HL-60 (cell line): ENCODE measurements at regions not wholly inside any gene's neighbourhood (a gene's known extent, or its start where the extent isn't known, plus 50 kb on each side); places are given as distances from the start of the nearest gene placed in this dataset.
"Not testable (repeated sequence)": the region's sequence is repeated elsewhere in the genome, so short reads cannot be mapped to it uniquely, and the experiment has no call there.

ENCODE experiments used
- DNase-seq, 2 experiments: peaks; one replicate each; pipeline ENCODE4 v3.0.0-alpha.2; 2010 to 2020; ENCODE audit warnings: low read depth in 1 of 2, low spot score in 1 of 2
- H3K27ac ChIP-seq: fragments of 250-450 bp; sonication (Bioruptor Pico); replicated peaks from 2 replicates; pipeline ENCODE4 v1.5.1; 2020; ENCODE audit warnings: mild to moderate bottlenecking, moderate library complexity
- H3K27me3 ChIP-seq: fragments of 250-450 bp; sonication (Bioruptor Pico); 2 replicates; pipeline ENCODE4 v1.5.1; 2021; ENCODE audit warnings: mild to moderate bottlenecking, moderate library complexity; ENCODE audit not compliant: insufficient read depth, poor library complexity, severe bottlenecking
- H3K4me3 ChIP-seq: replicated peaks from 2 replicates; pipeline ENCODE4 v1.5.1; 2011; ENCODE audit warnings: mild to moderate bottlenecking, control low read depth, low read length; ENCODE audit not compliant: insufficient read depth
- CTCF ChIP-seq: IDR thresholded peaks from one replicate; pipeline ENCODE4 v1.5.1; 2011; ENCODE audit warnings: low read length, control low read depth, inconsistent platforms; ENCODE audit not compliant: insufficient read depth
- GABPA ChIP-seq: IDR thresholded peaks from 2 replicates; pipeline ENCODE4 v1.6.1; 2012; ENCODE audit warnings: low read depth
- POLR2AphosphoS5 ChIP-seq: IDR thresholded peaks from 2 replicates; pipeline ENCODE4 v1.6.1; 2012; ENCODE audit warnings: low read depth
- SPI1 ChIP-seq: IDR thresholded peaks from 2 replicates; pipeline ENCODE4 v1.6.1; 2012; ENCODE audit warnings: low read depth, mild to moderate bottlenecking, borderline replicate concordance
- TF ChIP-seq, protein P1 (sequence below): IDR thresholded peaks from 2 replicates; pipeline ENCODE4 v1.6.1; 2012; ENCODE audit warnings: low read depth; ENCODE audit not compliant: insufficient replicate concordance

DNA sequence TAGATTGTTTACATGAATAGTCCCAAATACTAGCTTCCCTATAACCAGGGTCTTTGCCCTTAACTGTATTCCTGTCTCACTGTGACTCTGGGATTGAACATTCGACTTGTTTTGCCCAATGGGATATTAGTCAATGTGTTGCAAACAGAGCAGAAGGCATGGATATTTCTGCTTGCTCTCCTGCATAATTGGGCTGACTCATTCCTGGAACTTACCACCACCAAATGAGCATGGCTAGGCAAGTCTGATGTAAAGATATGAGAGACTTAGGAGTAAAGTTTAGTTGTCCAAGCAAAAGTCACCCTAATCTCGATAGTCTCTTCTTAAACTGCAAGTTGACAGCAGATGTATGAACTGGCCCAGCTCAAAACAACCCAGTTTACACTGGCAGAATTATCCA lies 273.5 kb upstream of the CCNG1 start:
- no peaks in the 10 kb centered on the region for H3K27me3 ChIP-seq
- H3K27ac ChIP-seq, result no peak overlapping the region
- H3K4me3 ChIP-seq, result no peak overlapping the region
- TF ChIP-seq, protein P1, sequence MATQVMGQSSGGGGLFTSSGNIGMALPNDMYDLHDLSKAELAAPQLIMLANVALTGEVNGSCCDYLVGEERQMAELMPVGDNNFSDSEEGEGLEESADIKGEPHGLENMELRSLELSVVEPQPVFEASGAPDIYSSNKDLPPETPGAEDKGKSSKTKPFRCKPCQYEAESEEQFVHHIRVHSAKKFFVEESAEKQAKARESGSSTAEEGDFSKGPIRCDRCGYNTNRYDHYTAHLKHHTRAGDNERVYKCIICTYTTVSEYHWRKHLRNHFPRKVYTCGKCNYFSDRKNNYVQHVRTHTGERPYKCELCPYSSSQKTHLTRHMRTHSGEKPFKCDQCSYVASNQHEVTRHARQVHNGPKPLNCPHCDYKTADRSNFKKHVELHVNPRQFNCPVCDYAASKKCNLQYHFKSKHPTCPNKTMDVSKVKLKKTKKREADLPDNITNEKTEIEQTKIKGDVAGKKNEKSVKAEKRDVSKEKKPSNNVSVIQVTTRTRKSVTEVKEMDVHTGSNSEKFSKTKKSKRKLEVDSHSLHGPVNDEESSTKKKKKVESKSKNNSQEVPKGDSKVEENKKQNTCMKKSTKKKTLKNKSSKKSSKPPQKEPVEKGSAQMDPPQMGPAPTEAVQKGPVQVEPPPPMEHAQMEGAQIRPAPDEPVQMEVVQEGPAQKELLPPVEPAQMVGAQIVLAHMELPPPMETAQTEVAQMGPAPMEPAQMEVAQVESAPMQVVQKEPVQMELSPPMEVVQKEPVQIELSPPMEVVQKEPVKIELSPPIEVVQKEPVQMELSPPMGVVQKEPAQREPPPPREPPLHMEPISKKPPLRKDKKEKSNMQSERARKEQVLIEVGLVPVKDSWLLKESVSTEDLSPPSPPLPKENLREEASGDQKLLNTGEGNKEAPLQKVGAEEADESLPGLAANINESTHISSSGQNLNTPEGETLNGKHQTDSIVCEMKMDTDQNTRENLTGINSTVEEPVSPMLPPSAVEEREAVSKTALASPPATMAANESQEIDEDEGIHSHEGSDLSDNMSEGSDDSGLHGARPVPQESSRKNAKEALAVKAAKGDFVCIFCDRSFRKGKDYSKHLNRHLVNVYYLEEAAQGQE, result no peak
- no peak for TF ChIP-seq POLR2AphosphoS5
- no peak for TF ChIP-seq CTCF
- TF ChIP-seq SPI1, result no peak
- TF ChIP-seq GABPA, result no peak
- DNase-seq, result no peak

DNA sequence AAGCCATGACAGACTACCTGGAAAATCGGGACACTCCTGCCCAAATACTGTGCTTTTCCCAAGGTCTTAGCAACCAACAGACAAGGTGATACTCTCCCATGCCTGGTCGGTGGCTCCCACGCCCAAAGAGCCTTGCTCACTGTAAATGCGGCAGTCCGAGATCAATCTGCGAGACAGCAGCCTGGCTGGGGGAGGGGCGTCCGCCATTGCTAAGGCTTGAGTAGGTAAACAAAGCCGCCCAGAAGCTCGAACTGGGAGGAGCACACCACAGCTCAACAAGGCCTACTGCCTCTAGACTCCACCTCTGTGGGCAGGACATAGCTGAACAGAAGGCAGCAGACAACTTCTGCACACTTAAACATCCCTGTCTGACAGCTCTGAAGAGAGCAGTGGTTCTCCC lies 272.1 kb upstream of the CCNG1 start:
- H3K27ac ChIP-seq, result no peak overlapping the region
- DNase-seq, result no peak
- TF ChIP-seq, protein P1, result no peak
- no peak for TF ChIP-seq SPI1
- no peak for TF ChIP-seq POLR2AphosphoS5
- TF ChIP-seq GABPA, result no peak
- TF ChIP-seq CTCF, result no peak
- no peaks in the 10 kb centered on the region for H3K27me3 ChIP-seq
- no peak overlapping the region for H3K4me3 ChIP-seq

DNA sequence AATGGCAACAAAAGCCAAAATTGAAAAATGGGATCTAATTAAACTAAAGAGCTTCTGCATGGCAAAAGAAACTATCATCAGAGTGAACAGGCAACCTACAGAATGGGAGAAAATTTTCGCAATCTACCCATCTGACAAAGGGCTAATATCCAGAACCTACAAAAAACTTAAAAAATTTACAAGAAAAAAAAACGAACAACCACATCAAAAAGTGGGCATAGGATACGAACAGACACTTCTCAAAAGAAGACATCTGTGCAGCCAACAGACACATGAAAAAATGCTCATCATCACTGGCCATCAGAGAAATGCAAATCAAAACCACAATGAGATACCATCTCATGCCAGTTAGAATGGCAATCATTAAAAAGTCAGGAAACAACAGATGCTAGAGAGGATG lies 267.2 kb upstream of the CCNG1 start:
- not testable (repeated sequence) for H3K27me3 ChIP-seq, H3K4me3 ChIP-seq, DNase-seq, H3K27ac ChIP-seq

DNA sequence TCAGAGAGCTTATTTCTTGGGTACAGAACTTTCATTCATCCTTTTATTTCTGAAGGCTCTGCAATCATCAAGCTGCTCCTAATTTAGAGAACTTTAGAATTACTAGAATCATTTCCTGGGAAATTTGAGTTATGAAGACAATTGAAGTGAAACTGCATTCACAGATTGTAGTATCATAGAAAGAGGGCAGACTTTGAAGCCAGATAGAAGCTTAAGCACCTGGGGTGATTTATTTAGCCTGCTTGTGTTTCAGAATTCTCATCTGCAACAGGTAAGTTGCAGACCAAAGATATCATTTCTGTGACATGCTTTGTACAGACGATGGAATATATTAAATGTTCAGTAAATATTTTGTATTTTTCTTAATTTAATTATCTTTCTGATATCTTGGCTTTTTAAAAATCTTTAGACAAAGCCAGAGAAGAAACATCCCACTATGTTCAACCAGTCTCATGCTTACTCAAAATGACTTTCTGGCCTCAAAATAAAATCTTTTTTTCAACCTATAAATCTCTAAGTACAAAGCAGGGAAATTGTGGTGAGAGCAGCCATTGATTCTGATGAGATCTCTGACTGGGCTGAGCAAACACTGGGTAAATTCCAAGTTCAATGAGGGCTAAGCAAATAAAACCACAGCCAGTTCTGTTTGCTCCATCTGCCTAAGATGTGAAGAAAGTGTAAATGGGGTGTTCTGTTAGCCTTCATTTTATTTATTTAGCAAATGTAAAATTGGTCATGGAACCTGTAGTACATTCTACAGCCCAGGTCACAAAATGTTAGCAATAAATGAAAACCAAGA lies 264.7 kb upstream of the CCNG1 start:
- Histone ChIP-seq H3K27me3 (no peaks in the 10 kb centered on the region), H3K27ac (no peak overlapping the region), H3K4me3 (no peak overlapping the region)
- DNase-seq, result no peak
- TF ChIP-seq GABPA (no peak), CTCF (no peak), SPI1 (no peak), POLR2AphosphoS5 (no peak)
- TF ChIP-seq, protein P1, result no peak
